NB4 (cell line): ENCODE measurements at regions not wholly inside any gene's neighbourhood (a gene's known extent, or its start where the extent isn't known, plus 50 kb on each side); places are given as distances from the start of the nearest gene placed in this dataset.
"Not testable (repeated sequence)": the region's sequence is repeated elsewhere in the genome, so short reads cannot be mapped to it uniquely, and the experiment has no call there.

Source experiments
- POLR2A ChIP-seq: IDR thresholded peaks from 2 replicates; pipeline ENCODE4 v1.6.1; 2011; ENCODE audit warnings: mild to moderate bottlenecking; ENCODE audit not compliant: insufficient read length; ENCODE audit errors: extremely low read depth
- TF ChIP-seq, protein P1 (sequence below): IDR thresholded peaks from one replicate; pipeline ENCODE4 v1.5.1; 2012; ENCODE audit warnings: low read depth, low read length

GRCh38 chr3:110440066-110440653, 631.5 kb upstream of the NECTIN3 start:
- not testable (repeated sequence) for TF ChIP-seq POLR2A
- TF ChIP-seq, protein P1, sequence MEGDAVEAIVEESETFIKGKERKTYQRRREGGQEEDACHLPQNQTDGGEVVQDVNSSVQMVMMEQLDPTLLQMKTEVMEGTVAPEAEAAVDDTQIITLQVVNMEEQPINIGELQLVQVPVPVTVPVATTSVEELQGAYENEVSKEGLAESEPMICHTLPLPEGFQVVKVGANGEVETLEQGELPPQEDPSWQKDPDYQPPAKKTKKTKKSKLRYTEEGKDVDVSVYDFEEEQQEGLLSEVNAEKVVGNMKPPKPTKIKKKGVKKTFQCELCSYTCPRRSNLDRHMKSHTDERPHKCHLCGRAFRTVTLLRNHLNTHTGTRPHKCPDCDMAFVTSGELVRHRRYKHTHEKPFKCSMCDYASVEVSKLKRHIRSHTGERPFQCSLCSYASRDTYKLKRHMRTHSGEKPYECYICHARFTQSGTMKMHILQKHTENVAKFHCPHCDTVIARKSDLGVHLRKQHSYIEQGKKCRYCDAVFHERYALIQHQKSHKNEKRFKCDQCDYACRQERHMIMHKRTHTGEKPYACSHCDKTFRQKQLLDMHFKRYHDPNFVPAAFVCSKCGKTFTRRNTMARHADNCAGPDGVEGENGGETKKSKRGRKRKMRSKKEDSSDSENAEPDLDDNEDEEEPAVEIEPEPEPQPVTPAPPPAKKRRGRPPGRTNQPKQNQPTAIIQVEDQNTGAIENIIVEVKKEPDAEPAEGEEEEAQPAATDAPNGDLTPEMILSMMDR, result not testable (repeated sequence)
